K562 (cell line): ENCODE measurements at regions not wholly inside any gene's neighbourhood (a gene's known extent, or its start where the extent isn't known, plus 50 kb on each side); places are given as distances from the start of the nearest gene placed in this dataset.

Experiments
- ATAC-seq: fragments of 200-7000 bp; cut with Tn5 transposase; 3 replicates; pipeline ENCODE4 v1.9.1; 2020; ENCODE audit warnings: moderate library complexity
- BruUV-seq: library from RNA; stranded (reverse); fragments of 400-500 nt; replicated peaks from 2 replicates; lab custom pipeline; 2021; lab: Mats Ljungman, UMichigan
- CTCF ChIA-PET: fragments of 300-600 bp; formaldehyde crosslinking; extraction: SDS; loops from one replicate; lab custom pipeline; 2021; ENCODE audit warnings: low intra/inter-chr PET ratio; lab: Yijun Ruan, JAX
- POLR2A ChIA-PET: fragments of 300-600, 350-650 bp; sonication (Branson Sonifier 250); formaldehyde crosslinking; extraction: SDS; loops from one replicate; lab custom pipeline; 2021; ENCODE audit warnings: antibody characterized with exemption, inconsistent platforms; lab: Yijun Ruan, JAX
- DNase-seq, 4 experiments: peaks; one replicate each; pipeline versions ENCODE4 v3.0.0 to v3.0.0-alpha.2; 2011 to 2018; ENCODE audit warnings: low spot score in 3 of 4, mixed read lengths in 3 of 4; ENCODE audit errors: extremely low read depth in 1 of 4
- FAIRE-seq: peaks from 2 replicates; lab custom pipeline; 2011; peaks lifted over from hg19 to GRCh38; lab: Jason Lieb, UNC
- H2AFZ ChIP-seq: 2 replicates; pipeline ENCODE4 v1.6.0; 2011; ENCODE audit warnings: low read depth, low read length, control low read depth, inconsistent platforms
- H3K27ac ChIP-seq: fragments of 200-600 bp; 3 replicates; pipeline ENCODE4 v1.8.0; 2011; ENCODE audit warnings: low read depth, mild to moderate bottlenecking, control low read depth, inconsistent platforms, low read length, moderate library complexity, mixed read lengths; ENCODE audit errors: extremely low read depth
- H3K27me3 ChIP-seq, 2 experiments: fragments of 300-600 bp in 1 of 2; 2 replicates in 1 of 2; 3 replicates in 1 of 2; pipeline versions ENCODE4 v1.6.0 to v1.8.0; 2011; ENCODE audit warnings: inconsistent platforms in 2 of 2, low read length in 2 of 2, mild to moderate bottlenecking in 1 of 2, mixed read lengths in 1 of 2, moderate library complexity in 1 of 2; ENCODE audit not compliant: control insufficient read depth in 2 of 2, insufficient read depth in 2 of 2
- H3K36me3 ChIP-seq: fragments of 300-600 bp; 3 replicates; pipeline ENCODE4 v1.8.0; 2011; ENCODE audit warnings: mild to moderate bottlenecking, low read length, inconsistent platforms; ENCODE audit not compliant: control insufficient read depth, insufficient read depth
- H3K4me1 ChIP-seq, 2 experiments: fragments of 200-600 bp in 1 of 2; replicated peaks in 1 of 2; 2 replicates in 1 of 2; 3 replicates in 1 of 2; pipeline versions ENCODE4 v1.5.1 to v1.8.0; 2011; ENCODE audit warnings: inconsistent platforms in 2 of 2, low read length in 2 of 2, mild to moderate bottlenecking in 1 of 2, mixed read lengths in 1 of 2, moderate library complexity in 1 of 2; ENCODE audit not compliant: control insufficient read depth in 2 of 2, insufficient read depth in 2 of 2
- H3K4me2 ChIP-seq: 2 replicates; pipeline ENCODE4 v1.6.1; 2011; ENCODE audit warnings: low read length, control low read depth, inconsistent platforms, mixed read lengths; ENCODE audit not compliant: insufficient read depth
- H3K4me3 ChIP-seq: fragments of 200-600 bp; sonication (generic), shearing (Covaris generic); 2 replicates; pipeline ENCODE4 v1.5.1; 2016; ENCODE audit warnings: control low read depth, inconsistent platforms
- H3K79me2 ChIP-seq: fragments of 200-600 bp; 3 replicates; pipeline ENCODE4 v1.8.0; 2011; ENCODE audit warnings: low read length, inconsistent platforms; ENCODE audit not compliant: control insufficient read depth, insufficient read depth
- H3K9ac ChIP-seq, 2 experiments: 2 replicates each; pipeline versions ENCODE4 v1.6.0 to v1.6.1; 2011; ENCODE audit warnings: low read depth in 2 of 2, low read length in 2 of 2, control low read depth in 1 of 2, inconsistent platforms in 1 of 2, mild to moderate bottlenecking in 1 of 2, mixed read lengths in 1 of 2; ENCODE audit not compliant: insufficient read depth in 1 of 2
- H3K9me1 ChIP-seq: one replicate; pipeline ENCODE4 v1.6.0; 2011; ENCODE audit warnings: inconsistent platforms, mild to moderate bottlenecking, low read length, moderate library complexity; ENCODE audit not compliant: control insufficient read depth, insufficient read depth
- H3K9me3 ChIP-seq: replicated peaks from 2 replicates; pipeline ENCODE4 v1.5.1; 2011; ENCODE audit warnings: low read depth, low read length, inconsistent platforms; ENCODE audit not compliant: control insufficient read depth, insufficient read depth
- H4K20me1 ChIP-seq: replicated peaks from 2 replicates; pipeline ENCODE4 v1.6.1; 2011; ENCODE audit warnings: low read length, inconsistent platforms, mixed read lengths; ENCODE audit not compliant: control insufficient read depth, insufficient read depth
- DMBX1 ChIP-seq: fragments of 250-450 bp; sonication (Bioruptor Pico); IDR thresholded peaks from 2 replicates; pipeline ENCODE4 v1.8.0; 2022; ENCODE audit warnings: inconsistent platforms, mild to moderate bottlenecking, moderate library complexity, borderline replicate concordance
- GTF2A2 ChIP-seq: IDR thresholded peaks from 2 replicates; pipeline ENCODE4 v1.6.1; 2016; ENCODE audit warnings: mild to moderate bottlenecking, missing genetic modification characterization, missing compliant biosample characterization
- PTTG1 ChIP-seq: fragments of 450-650 bp; IDR thresholded peaks from 2 replicates; pipeline ENCODE4 v1.6.1; 2016; ENCODE audit warnings: low read depth, mild to moderate bottlenecking, missing genetic modification characterization, missing compliant biosample characterization
- PYGO2 ChIP-seq: fragments of 450-650 bp; IDR thresholded peaks from 2 replicates; pipeline ENCODE4 v1.6.1; 2016; ENCODE audit warnings: mild to moderate bottlenecking, missing genetic modification characterization, moderate library complexity, missing compliant biosample characterization
- ZBTB11 ChIP-seq, 3 experiments: fragments of 200-800 bp in 1 of 3; fragments of 250-450 bp in 1 of 3; fragments of 450-650 bp in 1 of 3; sonication (Bioruptor Pico) in 1 of 3; sonication (Bioruptor generic) in 1 of 3; formaldehyde crosslinking in 1 of 3; IDR thresholded peaks; 2 replicates each; pipeline versions ENCODE4 v1.6.1 to v1.8.0; 2016 to 2022; ENCODE audit warnings: mild to moderate bottlenecking in 2 of 3, missing genetic modification characterization in 2 of 3, missing compliant biosample characterization in 1 of 3, moderate library complexity in 1 of 3
- ZKSCAN8 ChIP-seq: fragments of 200-800 bp; sonication (Bioruptor generic); IDR thresholded peaks from 2 replicates; pipeline ENCODE4 v1.6.1; 2016; ENCODE audit warnings: missing genetic modification characterization, missing compliant biosample characterization
- ZNF175 ChIP-seq: fragments of 200-800 bp; sonication (Bioruptor generic); IDR thresholded peaks from 2 replicates; pipeline ENCODE4 v1.6.1; 2016; ENCODE audit warnings: low read depth, mild to moderate bottlenecking, missing genetic modification characterization, missing compliant biosample characterization
- ZNF584 ChIP-seq: fragments of 200-800 bp; sonication (Bioruptor generic); IDR thresholded peaks from 2 replicates; pipeline ENCODE4 v1.6.1; 2016; ENCODE audit warnings: low read depth, mild to moderate bottlenecking, missing genetic modification characterization, missing compliant biosample characterization
- ZNF766 ChIP-seq: fragments of 200-800 bp; sonication (Bioruptor generic); conservative IDR thresholded peaks from 2 replicates; pipeline ENCODE4 v1.6.1; 2016; ENCODE audit warnings: missing genetic modification characterization, missing compliant biosample characterization
- WGBS: fragments of 100-300 bp; shearing (Covaris generic); methylation state at CpG from one replicate; pipeline ENCODE4 v1.1.6; 2016; ENCODE audit warnings: low coverage, mixed read lengths; ENCODE audit not compliant: insufficient coverage; ENCODE audit errors: missing lambda C conversion rate; 5-methylcytosine and 5-hydroxymethylcytosine counted together
- in situ Hi-C: fragments of 300-500 bp; cut with MboI; formaldehyde crosslinking; loops from 4 replicates; pipeline ENCODE4 v1.15.0; 2018; ENCODE audit warnings: inconsistent platforms, mixed read lengths
- intact Hi-C: fragments of 100-400 bp; cut with micrococcal nuclease; formaldehyde crosslinking; loops from 2 replicates; pipeline ENCODE4 v1.14.2; 2022
- TF ChIP-seq, protein P1 (sequence below): fragments of 450-650 bp; IDR thresholded peaks from 2 replicates; pipeline ENCODE4 v1.6.1; 2017; ENCODE audit warnings: mild to moderate bottlenecking, moderate library complexity
- TF ChIP-seq, protein P2 (sequence below): fragments of 250-450 bp; sonication (Bioruptor Pico); IDR thresholded peaks from 2 replicates; pipeline ENCODE4 v1.4.0; 2020

DNA sequence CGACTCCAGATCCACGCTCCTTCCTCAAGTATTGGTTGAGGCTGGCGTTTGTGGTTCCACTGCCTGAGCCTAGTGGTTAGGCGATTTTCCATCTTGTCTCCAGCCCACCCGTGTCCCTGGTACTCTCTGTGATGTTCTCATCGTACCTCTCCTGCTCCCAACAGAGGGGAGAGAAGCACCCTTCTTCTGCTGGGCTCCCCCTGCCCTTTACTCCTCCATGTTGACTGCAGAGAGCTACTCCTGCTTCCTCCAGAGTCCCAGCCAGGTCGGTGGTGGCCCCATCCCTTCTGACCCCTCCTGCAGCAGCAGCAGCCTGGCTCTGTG lies 164.0 kb upstream of the BCOR start:
- no peaks in the 10 kb centered on the region for H4K20me1 ChIP-seq
- ChIA-PET POLR2A (interaction anchor here (0.9 kb wide), 2 partner anchors 16 to 84 kb away, joined by 3 read pairs; no protein-coding TSS in a partner anchor), CTCF (no interaction called here)
- H3K36me3 ChIP-seq, result no peaks in the 10 kb centered on the region
- H3K27me3 ChIP-seq, result no peaks in the 10 kb centered on the region
- ATAC-seq (no peak), FAIRE-seq (no peak), DNase-seq (no peak)
- no peaks in the 10 kb centered on the region for H3K9me1 ChIP-seq
- BruUV-seq, result no TSS peak
- H3K4me1 ChIP-seq, result peaks cover 9 to 34% of the 10 kb centered on the region in 2 experiments; a peak in 4 of 5 replicates
- no peaks in the 10 kb centered on the region for H3K9me3 ChIP-seq
- peak overlapping the region; percentile 52; the same call in 1 of the 3 replicates for H3K27ac ChIP-seq
- peak overlapping the region; percentile 71 for H2AFZ ChIP-seq
- in situ Hi-C loops, result loop anchor here (10.0 kb wide), 1 partner anchor 157 kb away; no protein-coding TSS in a partner anchor
- H3K4me3 ChIP-seq, result no peak overlapping the region
- H3K4me2 ChIP-seq, result no peak overlapping the region
- intact Hi-C loops, result loop anchor here (10.0 kb wide), 1 partner anchor 447 kb away; no protein-coding TSS in a partner anchor
- 52% methylated on average over 5 of the region's 7 CpGs for WGBS
- H3K79me2 ChIP-seq, result no peaks in the 10 kb centered on the region
- H3K9ac ChIP-seq, result no peak overlapping the region
- TF ChIP-seq ZKSCAN8 (CRISPR knock-in tag), result no peak
- TF ChIP-seq DMBX1 (CRISPR knock-in tag), result peak; percentile 45; the same call in 1 of the 2 replicates
- 0 out of 2 replicates have a peak, but pooled peaks have one; percentile 9 for TF ChIP-seq ZNF175 (CRISPR knock-in tag)
- TF ChIP-seq, protein P1, sequence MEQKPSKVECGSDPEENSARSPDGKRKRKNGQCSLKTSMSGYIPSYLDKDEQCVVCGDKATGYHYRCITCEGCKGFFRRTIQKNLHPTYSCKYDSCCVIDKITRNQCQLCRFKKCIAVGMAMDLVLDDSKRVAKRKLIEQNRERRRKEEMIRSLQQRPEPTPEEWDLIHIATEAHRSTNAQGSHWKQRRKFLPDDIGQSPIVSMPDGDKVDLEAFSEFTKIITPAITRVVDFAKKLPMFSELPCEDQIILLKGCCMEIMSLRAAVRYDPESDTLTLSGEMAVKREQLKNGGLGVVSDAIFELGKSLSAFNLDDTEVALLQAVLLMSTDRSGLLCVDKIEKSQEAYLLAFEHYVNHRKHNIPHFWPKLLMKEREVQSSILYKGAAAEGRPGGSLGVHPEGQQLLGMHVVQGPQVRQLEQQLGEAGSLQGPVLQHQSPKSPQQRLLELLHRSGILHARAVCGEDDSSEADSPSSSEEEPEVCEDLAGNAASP, result no peak
- 0 out of 2 replicates have a peak, but pooled peaks have one; percentile 23 for TF ChIP-seq ZNF584 (CRISPR knock-in tag)
- TF ChIP-seq GTF2A2 (tag), result peak; percentile 54; the same call in 1 of the 2 replicates
- TF ChIP-seq PTTG1 (tag), result no peak
- TF ChIP-seq ZBTB11 (CRISPR knock-in tag; IDR thresholded peaks at IDR 0.05), result no peak
- peak; percentile 20; the same call in 1 of the 2 replicates for TF ChIP-seq PYGO2 (tag)
- TF ChIP-seq, protein P2, sequence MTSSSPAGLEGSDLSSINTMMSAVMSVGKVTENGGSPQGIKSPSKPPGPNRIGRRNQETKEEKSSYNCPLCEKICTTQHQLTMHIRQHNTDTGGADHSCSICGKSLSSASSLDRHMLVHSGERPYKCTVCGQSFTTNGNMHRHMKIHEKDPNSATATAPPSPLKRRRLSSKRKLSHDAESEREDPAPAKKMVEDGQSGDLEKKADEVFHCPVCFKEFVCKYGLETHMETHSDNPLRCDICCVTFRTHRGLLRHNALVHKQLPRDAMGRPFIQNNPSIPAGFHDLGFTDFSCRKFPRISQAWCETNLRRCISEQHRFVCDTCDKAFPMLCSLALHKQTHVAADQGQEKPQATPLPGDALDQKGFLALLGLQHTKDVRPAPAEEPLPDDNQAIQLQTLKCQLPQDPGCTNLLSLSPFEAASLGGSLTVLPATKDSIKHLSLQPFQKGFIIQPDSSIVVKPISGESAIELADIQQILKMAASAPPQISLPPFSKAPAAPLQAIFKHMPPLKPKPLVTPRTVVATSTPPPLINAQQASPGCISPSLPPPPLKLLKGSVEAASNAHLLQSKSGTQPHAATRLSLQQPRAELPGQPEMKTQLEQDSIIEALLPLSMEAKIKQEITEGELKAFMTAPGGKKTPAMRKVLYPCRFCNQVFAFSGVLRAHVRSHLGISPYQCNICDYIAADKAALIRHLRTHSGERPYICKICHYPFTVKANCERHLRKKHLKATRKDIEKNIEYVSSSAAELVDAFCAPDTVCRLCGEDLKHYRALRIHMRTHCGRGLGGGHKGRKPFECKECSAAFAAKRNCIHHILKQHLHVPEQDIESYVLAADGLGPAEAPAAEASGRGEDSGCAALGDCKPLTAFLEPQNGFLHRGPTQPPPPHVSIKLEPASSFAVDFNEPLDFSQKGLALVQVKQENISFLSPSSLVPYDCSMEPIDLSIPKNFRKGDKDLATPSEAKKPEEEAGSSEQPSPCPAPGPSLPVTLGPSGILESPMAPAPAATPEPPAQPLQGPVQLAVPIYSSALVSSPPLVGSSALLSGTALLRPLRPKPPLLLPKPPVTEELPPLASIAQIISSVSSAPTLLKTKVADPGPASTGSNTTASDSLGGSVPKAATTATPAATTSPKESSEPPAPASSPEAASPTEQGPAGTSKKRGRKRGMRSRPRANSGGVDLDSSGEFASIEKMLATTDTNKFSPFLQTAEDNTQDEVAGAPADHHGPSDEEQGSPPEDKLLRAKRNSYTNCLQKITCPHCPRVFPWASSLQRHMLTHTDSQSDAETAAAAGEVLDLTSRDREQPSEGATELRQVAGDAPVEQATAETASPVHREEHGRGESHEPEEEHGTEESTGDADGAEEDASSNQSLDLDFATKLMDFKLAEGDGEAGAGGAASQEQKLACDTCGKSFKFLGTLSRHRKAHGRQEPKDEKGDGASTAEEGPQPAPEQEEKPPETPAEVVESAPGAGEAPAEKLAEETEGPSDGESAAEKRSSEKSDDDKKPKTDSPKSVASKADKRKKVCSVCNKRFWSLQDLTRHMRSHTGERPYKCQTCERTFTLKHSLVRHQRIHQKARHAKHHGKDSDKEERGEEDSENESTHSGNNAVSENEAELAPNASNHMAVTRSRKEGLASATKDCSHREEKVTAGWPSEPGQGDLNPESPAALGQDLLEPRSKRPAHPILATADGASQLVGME, result no peak
- TF ChIP-seq ZNF766 (CRISPR knock-in tag), result 0 out of 2 replicates have a peak, but pooled peaks have one; percentile 37
